ENCODE measurements at regions not wholly inside any gene's neighbourhood (a gene's known extent, or its start where the extent isn't known, plus 50 kb on each side); places are given as distances from the start of the nearest gene placed in this dataset.
"Not testable (repeated sequence)": the region's sequence is repeated elsewhere in the genome, so short reads cannot be mapped to it uniquely, and the experiment has no call there.

DNA sequence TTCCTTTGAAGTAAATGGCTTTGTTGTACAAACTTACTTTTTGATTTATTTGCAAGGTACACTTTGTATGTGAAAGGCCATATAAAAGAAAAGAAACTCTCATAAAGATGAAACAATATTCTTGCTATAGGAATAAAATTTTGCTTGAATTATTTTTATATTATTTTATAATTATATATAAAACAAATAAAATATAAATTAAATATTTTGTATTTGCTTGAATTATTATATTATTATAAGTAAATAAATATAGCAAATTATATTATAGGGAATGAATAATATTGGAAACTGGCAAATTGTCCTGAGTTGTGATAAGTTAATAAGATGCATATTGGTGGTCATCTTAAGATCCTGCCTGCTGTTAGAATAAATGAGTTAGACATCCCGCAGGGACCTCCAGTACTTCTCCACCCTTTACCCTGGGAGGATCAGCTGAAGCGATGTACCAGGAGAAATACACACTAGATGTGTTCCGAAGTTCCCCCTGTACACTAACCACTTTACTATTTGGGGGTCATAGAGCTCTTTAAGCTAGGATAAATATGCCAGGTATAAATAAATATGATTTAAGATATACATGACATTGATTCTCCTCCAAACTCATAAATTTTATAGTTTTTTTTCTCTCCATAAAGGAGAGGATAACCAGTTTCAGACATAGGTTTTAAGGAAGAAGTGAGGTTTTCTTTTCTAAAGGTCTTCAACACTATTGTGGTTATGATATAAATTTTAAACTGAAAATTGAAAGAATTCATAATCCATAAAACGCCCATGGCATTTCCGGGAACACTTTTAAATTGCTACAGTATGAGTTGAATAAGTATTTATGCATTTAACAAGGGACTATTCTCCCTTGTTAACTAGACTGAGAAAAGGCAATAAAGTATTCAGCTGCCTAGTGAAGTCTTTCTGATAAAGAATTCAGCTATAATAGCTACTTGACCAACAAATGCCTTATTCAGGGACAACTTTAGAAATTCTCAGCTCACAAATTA lies 486.3 kb upstream of the MARCKS start:
- TF ChIP-seq, protein P1, sequence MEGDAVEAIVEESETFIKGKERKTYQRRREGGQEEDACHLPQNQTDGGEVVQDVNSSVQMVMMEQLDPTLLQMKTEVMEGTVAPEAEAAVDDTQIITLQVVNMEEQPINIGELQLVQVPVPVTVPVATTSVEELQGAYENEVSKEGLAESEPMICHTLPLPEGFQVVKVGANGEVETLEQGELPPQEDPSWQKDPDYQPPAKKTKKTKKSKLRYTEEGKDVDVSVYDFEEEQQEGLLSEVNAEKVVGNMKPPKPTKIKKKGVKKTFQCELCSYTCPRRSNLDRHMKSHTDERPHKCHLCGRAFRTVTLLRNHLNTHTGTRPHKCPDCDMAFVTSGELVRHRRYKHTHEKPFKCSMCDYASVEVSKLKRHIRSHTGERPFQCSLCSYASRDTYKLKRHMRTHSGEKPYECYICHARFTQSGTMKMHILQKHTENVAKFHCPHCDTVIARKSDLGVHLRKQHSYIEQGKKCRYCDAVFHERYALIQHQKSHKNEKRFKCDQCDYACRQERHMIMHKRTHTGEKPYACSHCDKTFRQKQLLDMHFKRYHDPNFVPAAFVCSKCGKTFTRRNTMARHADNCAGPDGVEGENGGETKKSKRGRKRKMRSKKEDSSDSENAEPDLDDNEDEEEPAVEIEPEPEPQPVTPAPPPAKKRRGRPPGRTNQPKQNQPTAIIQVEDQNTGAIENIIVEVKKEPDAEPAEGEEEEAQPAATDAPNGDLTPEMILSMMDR (IDR thresholded peaks at IDR 0.05; ENCODE audit: low read depth, low read length): no peak
- H3K4me3 ChIP-seq (replicated peaks in 1 of 2; ENCODE audit: low read depth in 2 of 2, low read length in 2 of 2): no peak overlapping the region
- no peak for DNase-seq (ENCODE audit: low read depth in 2 of 2)

DNA sequence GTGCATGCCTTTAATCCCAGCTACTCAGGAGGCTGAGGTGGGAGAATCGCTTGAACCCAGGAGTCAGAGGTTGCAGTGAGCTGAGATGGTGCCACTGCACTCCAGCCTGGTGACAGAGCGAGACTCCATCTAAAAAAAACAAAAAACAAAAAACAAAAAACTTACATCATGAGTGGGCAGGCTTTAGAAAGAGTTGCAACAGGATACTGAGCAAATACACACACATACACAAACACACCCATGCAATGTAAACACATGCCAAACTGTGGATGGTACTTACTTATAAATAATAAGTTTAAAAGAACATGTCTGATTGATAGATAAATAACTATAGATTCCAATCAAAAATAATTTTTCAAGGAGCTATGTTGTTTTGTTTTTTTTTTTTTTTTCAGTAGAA lies 481.7 kb upstream of the MARCKS start:
- peak in 1 of 2 donors; percentile 38 for DNase-seq (ENCODE audit: low read depth in 2 of 2)
- H3K4me3 ChIP-seq (replicated peaks in 1 of 2; ENCODE audit: low read depth in 2 of 2, low read length in 2 of 2): not testable (repeated sequence)

DNA sequence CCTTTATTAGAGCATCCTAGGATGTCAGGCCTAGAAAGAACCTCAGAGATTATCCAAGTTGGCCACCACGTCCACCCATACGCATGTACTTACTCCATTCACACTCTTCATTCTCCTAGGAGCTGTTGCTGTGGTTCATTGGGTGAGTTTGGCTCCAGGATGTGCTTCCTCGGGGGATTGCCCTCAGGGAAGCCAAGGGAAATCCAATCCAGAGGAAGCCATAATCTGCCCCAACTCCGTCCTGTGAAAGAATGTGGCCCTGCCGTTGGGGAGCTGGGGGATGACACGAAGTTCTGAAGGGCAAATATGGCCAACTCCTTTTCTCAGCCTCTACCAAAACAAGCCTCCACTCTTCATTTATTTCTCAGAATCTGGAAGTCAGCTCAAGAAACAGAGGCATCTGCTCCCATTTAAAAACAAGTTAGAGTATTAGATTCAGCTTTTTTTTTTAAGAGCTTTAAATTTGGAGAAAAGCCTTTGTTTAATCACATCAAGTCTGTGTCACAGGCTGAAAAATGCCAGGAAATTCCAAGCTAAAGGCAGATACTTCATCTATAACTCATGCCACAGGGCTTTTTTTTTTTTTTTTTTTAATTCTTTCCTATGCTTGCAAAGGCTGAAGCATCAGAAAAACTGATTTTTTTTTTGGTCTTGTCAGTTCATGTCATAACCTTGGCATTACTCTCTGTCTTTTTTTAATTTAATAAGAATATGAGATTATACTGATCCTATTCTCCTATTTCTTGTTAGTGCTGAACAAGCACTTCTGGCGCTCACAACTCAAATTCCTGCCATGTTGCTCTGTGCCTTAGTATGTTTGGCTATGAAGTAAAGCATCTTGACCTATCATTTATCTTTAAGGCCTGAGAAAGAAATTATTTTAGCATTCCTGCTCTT lies 480.9 kb upstream of the MARCKS start:
- peak; percentile 85 to 86 for DNase-seq (ENCODE audit: low read depth in 2 of 2)
- H3K4me3 ChIP-seq (replicated peaks in 1 of 2; ENCODE audit: low read depth in 2 of 2, low read length in 2 of 2): no peak overlapping the region
- TF ChIP-seq, protein P1 (IDR thresholded peaks at IDR 0.05; ENCODE audit: low read depth, low read length): no peak

DNA sequence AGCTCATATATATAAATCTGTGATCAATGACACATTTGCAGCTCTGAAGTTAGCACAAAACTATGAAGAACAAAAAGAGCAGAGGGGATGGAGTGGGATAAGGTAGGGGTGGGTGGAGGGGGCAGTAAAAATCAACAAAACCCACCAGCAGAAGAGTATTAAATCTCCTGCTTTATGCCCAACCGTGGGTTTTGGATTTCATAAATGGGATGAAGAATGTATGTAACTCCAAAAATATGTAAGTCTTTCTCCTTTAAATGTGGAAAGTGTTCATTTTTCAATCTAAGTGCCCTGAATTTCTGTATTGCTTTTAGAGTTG lies 480.3 kb upstream of the MARCKS start:
- H3K4me3 ChIP-seq (replicated peaks in 1 of 2; ENCODE audit: low read depth in 2 of 2, low read length in 2 of 2): no peak overlapping the region
- no peak for DNase-seq (ENCODE audit: low read depth in 2 of 2)
- TF ChIP-seq, protein P1 (IDR thresholded peaks at IDR 0.05; ENCODE audit: low read depth, low read length): no peak

DNA sequence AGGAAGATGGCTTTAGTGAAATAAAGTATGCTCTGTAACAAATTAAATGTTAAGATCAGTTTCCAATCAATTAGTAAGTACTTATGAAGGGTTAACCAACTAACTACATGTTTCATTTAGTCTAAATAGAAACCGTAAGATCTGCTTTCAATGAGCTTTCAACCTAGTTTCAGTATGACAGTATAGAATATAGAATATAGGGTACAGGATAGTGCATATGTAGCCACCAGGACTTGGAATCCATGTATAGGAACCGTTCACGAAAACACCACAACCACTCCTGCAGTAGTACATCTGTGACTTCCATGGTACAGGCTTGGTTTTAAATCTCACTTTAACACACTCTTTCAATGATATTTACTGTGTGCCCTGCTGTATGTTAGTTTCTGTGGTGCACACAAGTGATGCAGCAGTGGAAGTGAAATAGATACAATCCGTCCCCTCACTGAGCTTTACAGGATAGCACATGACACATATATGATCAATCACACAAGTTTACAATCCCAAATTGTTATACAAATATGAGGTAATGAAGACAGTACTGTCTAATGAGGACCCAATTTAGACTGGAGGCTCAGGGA lies 479.7 kb upstream of the MARCKS start:
- TF ChIP-seq, protein P1 (IDR thresholded peaks at IDR 0.05; ENCODE audit: low read depth, low read length): no peak
- no peak for DNase-seq (ENCODE audit: low read depth in 2 of 2)
- H3K4me3 ChIP-seq (replicated peaks in 1 of 2; ENCODE audit: low read depth in 2 of 2, low read length in 2 of 2): no peak overlapping the region

DNA sequence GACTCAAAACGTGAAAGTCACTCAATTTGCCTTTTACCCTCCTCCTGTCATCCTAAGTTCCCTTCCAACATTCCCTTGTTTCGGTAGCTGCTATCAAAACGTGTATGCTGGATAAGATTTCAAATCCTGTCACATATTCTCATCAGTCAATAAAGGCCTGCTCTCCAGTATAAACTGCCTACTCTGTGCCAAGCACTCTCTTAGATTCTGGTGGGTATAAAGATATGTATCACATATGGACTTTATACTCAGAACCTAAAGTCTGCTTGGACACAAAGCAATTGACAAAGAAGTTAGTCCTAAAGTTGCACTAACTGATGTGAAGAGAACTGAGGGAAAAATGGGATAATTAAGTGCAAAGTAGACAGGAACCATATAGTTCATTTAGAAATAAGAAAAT lies 476.6 kb upstream of the MARCKS start:
- no peak overlapping the region for H3K4me3 ChIP-seq (replicated peaks in 1 of 2; ENCODE audit: low read depth in 2 of 2, low read length in 2 of 2)
- TF ChIP-seq, protein P1 (IDR thresholded peaks at IDR 0.05; ENCODE audit: low read depth, low read length): no peak
- no peak for DNase-seq (ENCODE audit: low read depth in 2 of 2)

DNA sequence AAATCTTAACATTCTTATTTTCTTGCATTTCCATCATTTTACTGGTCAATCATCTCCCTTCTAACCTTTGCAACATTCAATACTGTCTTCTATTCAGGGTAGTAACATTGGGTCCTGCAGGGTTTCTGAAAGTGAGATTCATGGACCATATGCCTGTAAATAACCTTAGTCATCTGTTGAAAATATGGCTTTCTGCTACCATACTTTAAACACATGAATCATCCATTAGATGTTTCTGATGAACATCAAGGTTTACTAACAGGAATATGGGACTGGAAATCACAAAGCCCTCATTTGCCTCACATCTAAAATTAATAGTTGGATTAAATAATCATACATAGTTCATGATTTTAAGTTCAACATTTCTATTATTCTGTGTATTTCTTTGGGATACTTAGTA lies 475.9 kb upstream of the MARCKS start:
- DNase-seq (ENCODE audit: low read depth in 2 of 2): peak in 1 of 2 donors; percentile 24
- TF ChIP-seq, protein P1 (IDR thresholded peaks at IDR 0.05; ENCODE audit: low read depth, low read length): no peak

More for the DNA sequence above, 475.9 kb upstream of the MARCKS start:
- no peak overlapping the region for H3K4me3 ChIP-seq (replicated peaks in 1 of 2; ENCODE audit: low read depth in 2 of 2, low read length in 2 of 2)

Measured in cardiac fibroblast (primary cell).